H9 (cell line): ENCODE measurements at regions not wholly inside any gene's neighbourhood (a gene's known extent, or its start where the extent isn't known, plus 50 kb on each side); places are given as distances from the start of the nearest gene placed in this dataset.

Source experiments
- DNase-seq: peaks from one replicate; pipeline ENCODE4 v3.0.0-alpha.2; 2017
- H2AFZ ChIP-seq: one replicate; pipeline ENCODE4 v1.6.1; 2013; ENCODE audit warnings: mild to moderate bottlenecking, low read length, control low read depth, moderate library complexity
- H2AK5ac ChIP-seq: 2 replicates; pipeline ENCODE4 v1.6.1; 2013; ENCODE audit warnings: low read length, control low read depth, mixed read lengths; ENCODE audit not compliant: insufficient read length
- H2BK120ac ChIP-seq: one replicate; pipeline ENCODE4 v1.6.1; 2013; ENCODE audit warnings: low read depth, mild to moderate bottlenecking, low read length, control low read depth, inconsistent platforms; ENCODE audit not compliant: poor library complexity, severe bottlenecking
- H2BK12ac ChIP-seq: 2 replicates; pipeline ENCODE4 v1.6.1; 2013; ENCODE audit warnings: low read length, control low read depth, mixed read lengths, low read depth; ENCODE audit not compliant: insufficient read length
- H2BK15ac ChIP-seq: 2 replicates; pipeline ENCODE4 v1.6.1; 2013; ENCODE audit warnings: low read depth, low read length, control low read depth
- H2BK20ac ChIP-seq: one replicate; pipeline ENCODE4 v1.6.1; 2013; ENCODE audit warnings: low read depth, mild to moderate bottlenecking, low read length, control low read depth, inconsistent platforms; ENCODE audit not compliant: poor library complexity, severe bottlenecking
- H2BK5ac ChIP-seq: 2 replicates; pipeline ENCODE4 v1.6.1; 2013; ENCODE audit warnings: low read length, control low read depth, mixed read lengths; ENCODE audit not compliant: insufficient read length
- H3K14ac ChIP-seq: 2 replicates; pipeline ENCODE4 v1.6.1; 2013; ENCODE audit warnings: low read length, control low read depth; ENCODE audit not compliant: insufficient read depth
- H3K18ac ChIP-seq: 2 replicates; pipeline ENCODE4 v1.6.1; 2013; ENCODE audit warnings: low read depth, mild to moderate bottlenecking, mixed read lengths, low read length, control low read depth; ENCODE audit not compliant: insufficient read length
- H3K23ac ChIP-seq: 2 replicates; pipeline ENCODE4 v1.6.1; 2013; ENCODE audit warnings: low read length, control low read depth, mixed read lengths, low read depth; ENCODE audit not compliant: insufficient read length
- H3K23me2 ChIP-seq: 2 replicates; pipeline ENCODE4 v1.6.1; 2013; ENCODE audit warnings: low read depth, mild to moderate bottlenecking, mixed read lengths, low read length, control low read depth; ENCODE audit not compliant: insufficient read length, poor library complexity, severe bottlenecking
- H3K27ac ChIP-seq: 2 replicates; pipeline ENCODE4 v1.5.1; 2013; ENCODE audit warnings: low read length, control low read depth, mixed read lengths, low read depth; ENCODE audit not compliant: insufficient read length
- H3K27me3 ChIP-seq: 2 replicates; pipeline ENCODE4 v1.6.1; 2013; ENCODE audit warnings: low read length, control low read depth, inconsistent platforms; ENCODE audit not compliant: insufficient read depth
- H3K4ac ChIP-seq: 2 replicates; pipeline ENCODE4 v1.6.1; 2013; ENCODE audit warnings: low read depth, mild to moderate bottlenecking, control low read depth, inconsistent platforms, low read length, moderate library complexity
- H3K4me1 ChIP-seq: 2 replicates; pipeline ENCODE4 v1.6.1; 2013; ENCODE audit warnings: low read length, control low read depth, inconsistent platforms; ENCODE audit not compliant: insufficient read depth
- H3K4me2 ChIP-seq: 2 replicates; pipeline ENCODE4 v1.6.1; 2013; ENCODE audit warnings: low read length, control low read depth, mixed read lengths; ENCODE audit not compliant: insufficient read length, insufficient read depth
- H3K56ac ChIP-seq: 2 replicates; pipeline ENCODE4 v1.6.1; 2013; ENCODE audit warnings: low read depth, mild to moderate bottlenecking, mixed read lengths, low read length, control low read depth; ENCODE audit not compliant: insufficient read length
- H3K79me1 ChIP-seq: 2 replicates; pipeline ENCODE4 v1.6.1; 2013; ENCODE audit warnings: low read depth, mild to moderate bottlenecking, moderate library complexity, low read length, control low read depth, inconsistent platforms; ENCODE audit not compliant: insufficient read depth, poor library complexity, severe bottlenecking
- H3K79me2 ChIP-seq: 2 replicates; pipeline ENCODE4 v1.6.1; 2013; ENCODE audit warnings: low read length, control low read depth, inconsistent platforms; ENCODE audit not compliant: insufficient read depth
- H3K9ac ChIP-seq: 2 replicates; pipeline ENCODE4 v1.6.1; 2013; ENCODE audit warnings: low read length, control low read depth, mixed read lengths; ENCODE audit not compliant: insufficient read length; ENCODE audit errors: extremely low read depth
- H3K9me3 ChIP-seq: one replicate; pipeline ENCODE4 v1.6.1; 2013; ENCODE audit warnings: low read depth, low read length, inconsistent platforms; ENCODE audit not compliant: control insufficient read depth
- H3T11ph ChIP-seq: one replicate; pipeline ENCODE4 v1.6.1; 2013; ENCODE audit warnings: mild to moderate bottlenecking, low read length, control low read depth, inconsistent platforms
- H4K20me1 ChIP-seq: one replicate; pipeline ENCODE4 v1.6.1; 2013; ENCODE audit not compliant: control insufficient read depth, insufficient read length, insufficient read depth
- H4K5ac ChIP-seq: 2 replicates; pipeline ENCODE4 v1.6.1; 2013; ENCODE audit warnings: low read depth, mild to moderate bottlenecking, mixed read lengths, low read length, control low read depth; ENCODE audit not compliant: insufficient read length
- H4K8ac ChIP-seq: replicated peaks from 2 replicates; pipeline ENCODE4 v1.6.1; 2013; ENCODE audit warnings: low read length, control low read depth, mixed read lengths, low read depth; ENCODE audit not compliant: insufficient read length
- H4K91ac ChIP-seq: 2 replicates; pipeline ENCODE4 v1.6.1; 2013; ENCODE audit warnings: low read depth, mild to moderate bottlenecking, moderate library complexity, mixed read lengths, low read length, control low read depth; ENCODE audit not compliant: insufficient read length
- H3K27ac Mint-ChIP-seq, 3 experiments: 2 replicates in 2 of 3; 3 replicates in 1 of 3; pipeline ENCODE4 v1.8.0; 2020 to 2021; ENCODE audit warnings: mixed read lengths in 3 of 3, mild to moderate bottlenecking in 1 of 3, moderate library complexity in 1 of 3
- H3K27me3 Mint-ChIP-seq: 2 replicates; pipeline ENCODE4 v1.8.0; 2021; ENCODE audit warnings: low read depth, mild to moderate bottlenecking, moderate library complexity, mixed read lengths
- H3K36me3 Mint-ChIP-seq, 3 experiments: 2 replicates in 2 of 3; 3 replicates in 1 of 3; pipeline ENCODE4 v1.8.0; 2020 to 2021; ENCODE audit warnings: low read depth in 3 of 3, mixed read lengths in 3 of 3; ENCODE audit not compliant: insufficient read depth in 1 of 3
- H3K4me1 Mint-ChIP-seq, 2 experiments: 2 replicates each; pipeline ENCODE4 v1.8.0; 2020; ENCODE audit warnings: mixed read lengths in 2 of 2
- H3K4me3 Mint-ChIP-seq, 2 experiments: 2 replicates in 1 of 2; 3 replicates in 1 of 2; pipeline ENCODE4 v1.8.0; 2020 to 2021; ENCODE audit warnings: mild to moderate bottlenecking in 2 of 2, mixed read lengths in 2 of 2, moderate library complexity in 1 of 2
- H3K9me3 Mint-ChIP-seq, 2 experiments: 2 replicates in 1 of 2; 3 replicates in 1 of 2; pipeline ENCODE4 v1.8.0; 2020; ENCODE audit warnings: mild to moderate bottlenecking in 2 of 2, mixed read lengths in 2 of 2, moderate library complexity in 1 of 2
- WGBS: extraction: QIAGEN DNeasy Blood & Tissue Kit; methylation state at CpG from one replicate; pipeline ENCODE4 v1.1.7; 2013; ENCODE audit warnings: missing lambda C conversion rate, low lambda C conversion rate, mixed read lengths; ENCODE audit not compliant: insufficient read length; ENCODE audit errors: extremely low coverage; 5-methylcytosine and 5-hydroxymethylcytosine counted together
- TF ChIP-seq, protein P1 (sequence below): fragments of 200-600 bp; sonication (generic); conservative IDR thresholded peaks from 3 replicates; pipeline ENCODE4 v1.8.0; 2021; ENCODE audit warnings: antibody characterized with exemption, mild to moderate bottlenecking

DNA sequence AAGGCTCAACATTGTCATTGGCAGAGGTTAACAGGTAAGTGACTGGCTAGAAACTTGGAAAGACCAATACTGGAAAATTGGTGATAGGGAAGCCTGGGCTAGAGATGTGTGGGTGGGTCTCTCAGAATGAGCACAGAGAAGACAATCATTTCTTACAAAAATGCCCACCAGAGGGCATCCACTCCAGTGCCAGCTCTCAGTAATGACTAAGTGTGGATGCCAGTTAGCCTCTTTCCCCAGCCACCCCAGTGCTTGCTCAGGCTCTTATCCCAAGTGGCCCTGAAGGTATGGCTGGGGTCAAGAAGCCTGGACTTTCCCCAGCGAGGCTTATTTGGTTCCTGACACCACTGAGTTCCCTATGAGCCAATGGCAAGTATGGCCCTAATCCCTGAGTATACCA is 115.9 kb upstream of the ST8SIA2 start:
- no peak overlapping the region for H3K4me2 ChIP-seq
- TF ChIP-seq, protein P1, sequence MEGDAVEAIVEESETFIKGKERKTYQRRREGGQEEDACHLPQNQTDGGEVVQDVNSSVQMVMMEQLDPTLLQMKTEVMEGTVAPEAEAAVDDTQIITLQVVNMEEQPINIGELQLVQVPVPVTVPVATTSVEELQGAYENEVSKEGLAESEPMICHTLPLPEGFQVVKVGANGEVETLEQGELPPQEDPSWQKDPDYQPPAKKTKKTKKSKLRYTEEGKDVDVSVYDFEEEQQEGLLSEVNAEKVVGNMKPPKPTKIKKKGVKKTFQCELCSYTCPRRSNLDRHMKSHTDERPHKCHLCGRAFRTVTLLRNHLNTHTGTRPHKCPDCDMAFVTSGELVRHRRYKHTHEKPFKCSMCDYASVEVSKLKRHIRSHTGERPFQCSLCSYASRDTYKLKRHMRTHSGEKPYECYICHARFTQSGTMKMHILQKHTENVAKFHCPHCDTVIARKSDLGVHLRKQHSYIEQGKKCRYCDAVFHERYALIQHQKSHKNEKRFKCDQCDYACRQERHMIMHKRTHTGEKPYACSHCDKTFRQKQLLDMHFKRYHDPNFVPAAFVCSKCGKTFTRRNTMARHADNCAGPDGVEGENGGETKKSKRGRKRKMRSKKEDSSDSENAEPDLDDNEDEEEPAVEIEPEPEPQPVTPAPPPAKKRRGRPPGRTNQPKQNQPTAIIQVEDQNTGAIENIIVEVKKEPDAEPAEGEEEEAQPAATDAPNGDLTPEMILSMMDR: peak; percentile 57; the same call in 2 of the 3 replicates
- Mint-ChIP-seq H3K27ac (no peak overlapping the region), H3K9me3 (no peaks in the 10 kb centered on the region), H3K27me3 (no peaks in the 10 kb centered on the region; the same call in 1 of the 2 replicates), H3K4me1 (no peaks in the 10 kb centered on the region), H3K4me3 (no peak overlapping the region), H3K36me3 (no peaks in the 10 kb centered on the region)
- H2BK5ac ChIP-seq: no peak overlapping the region
- H3K23me2 ChIP-seq: no peaks in the 10 kb centered on the region
- no peak overlapping the region for H4K8ac ChIP-seq
- no peak overlapping the region for H2BK20ac ChIP-seq
- H3K4ac ChIP-seq: no peak overlapping the region
- H3K4me1 ChIP-seq: no peaks in the 10 kb centered on the region
- H3K27ac ChIP-seq: no peak overlapping the region
- no peak overlapping the region for H2AK5ac ChIP-seq
- H3K56ac ChIP-seq: no peak overlapping the region
- DNase-seq: peak; percentile 34
- no peaks in the 10 kb centered on the region for H3K79me1 ChIP-seq
- no peak overlapping the region for H3K18ac ChIP-seq
- H3K9me3 ChIP-seq: no peaks in the 10 kb centered on the region
- no peaks in the 10 kb centered on the region for H3K79me2 ChIP-seq
- H2BK15ac ChIP-seq: no peak overlapping the region
- no peaks in the 10 kb centered on the region for H4K20me1 ChIP-seq
- no peak overlapping the region for H3K23ac ChIP-seq
- no peaks in the 10 kb centered on the region for H3K27me3 ChIP-seq
- no peak overlapping the region for H2AFZ ChIP-seq
- H4K91ac ChIP-seq: no peak overlapping the region
- H3K14ac ChIP-seq: no peak overlapping the region
- H4K5ac ChIP-seq: no peak overlapping the region
- no CpG with 5 or more reads among the region's 1 CpG for WGBS
- H2BK12ac ChIP-seq: no peak overlapping the region
- H2BK120ac ChIP-seq: no peak overlapping the region
- H3K9ac ChIP-seq: no peak overlapping the region
- H3T11ph ChIP-seq: no peak overlapping the region
